Right lobe of liver (tissue), 6 donors: ENCODE measurements at regions not wholly inside any gene's neighbourhood (a gene's known extent, or its start where the extent isn't known, plus 50 kb on each side); places are given as distances from the start of the nearest gene placed in this dataset.

Experiments used
- ATAC-seq, 4 donors: fragments of 200-7000 bp; cut with Tn5 transposase; one replicate each; pipeline ENCODE4 v1.9.1; 2020; ENCODE audit warnings: mild to moderate bottlenecking in 4 of 4, moderate library complexity in 4 of 4
- DNase-seq, 3 donors: peaks; one replicate each; pipeline ENCODE4 v3.0.0-alpha.2; 2020
- H3K27ac ChIP-seq, 3 donors: fragments of 200-600 bp; one replicate each; pipeline ENCODE4 v1.8.0; 2022
- H3K27me3 ChIP-seq, 2 donors: fragments of 200-600 bp; one replicate each; pipeline ENCODE4 v1.8.0; 2022
- H3K36me3 ChIP-seq, 4 donors: fragments of 200-600 bp; sonication (generic) in 1 of 4; one replicate each; pipeline versions ENCODE4 v1.5.1 to v1.8.0; 2017 to 2022; ENCODE audit warnings: control low read depth in 1 of 4
- H3K4me1 ChIP-seq, 4 donors: fragments of 200-600 bp; sonication (generic) in 1 of 4; one replicate each; pipeline versions ENCODE4 v1.5.1 to v1.8.0; 2017 to 2022; ENCODE audit warnings: control low read depth in 1 of 4
- H3K4me3 ChIP-seq, 3 donors: fragments of 200-600 bp; one replicate each; pipeline ENCODE4 v1.8.0; 2022
- H3K9me3 ChIP-seq, 4 donors: fragments of 200-600 bp; sonication (generic) in 1 of 4; one replicate each; pipeline versions ENCODE4 v1.5.1 to v1.8.0; 2017 to 2022; ENCODE audit warnings: control low read depth in 1 of 4
- CTCF ChIP-seq, 4 donors: fragments of 200-600 bp in 3 of 4; fragments of 450-650 bp in 1 of 4; IDR thresholded peaks; one replicate each; pipeline versions ENCODE4 v1.5.1 to v1.8.0; 2016 to 2022; ENCODE audit warnings: antibody characterized with exemption in 4 of 4, mild to moderate bottlenecking in 2 of 4
- POLR2A ChIP-seq: fragments of 450-650 bp; IDR thresholded peaks from one replicate; pipeline ENCODE4 v1.6.1; 2017; ENCODE audit warnings: antibody characterized with exemption, mild to moderate bottlenecking
- WGBS: methylation state at CpG from one replicate; pipeline ENCODE4 v1.1.6; 2018; ENCODE audit warnings: low coverage, low lambda C conversion rate; ENCODE audit not compliant: insufficient coverage; ENCODE audit errors: missing lambda C conversion rate; 5-methylcytosine and 5-hydroxymethylcytosine counted together
- intact Hi-C, 2 donors: fragments of 100-400 bp; cut with DNase I; formaldehyde crosslinking; loops; one replicate each; pipeline versions ENCODE4 v1.11.2 to v1.14.1; 2022
- donor health status: DM: no; HTN: yes; CAD: no.
- donor health status: DM: no; HTN: no; CAD: no.
- donor health status: DM: no; HTN: no; CAD: no.
- donor health status: DM: no; HTN: yes; CAD: no.
- donor health status: DM: no; HTN: yes; CAD: no.

DNA sequence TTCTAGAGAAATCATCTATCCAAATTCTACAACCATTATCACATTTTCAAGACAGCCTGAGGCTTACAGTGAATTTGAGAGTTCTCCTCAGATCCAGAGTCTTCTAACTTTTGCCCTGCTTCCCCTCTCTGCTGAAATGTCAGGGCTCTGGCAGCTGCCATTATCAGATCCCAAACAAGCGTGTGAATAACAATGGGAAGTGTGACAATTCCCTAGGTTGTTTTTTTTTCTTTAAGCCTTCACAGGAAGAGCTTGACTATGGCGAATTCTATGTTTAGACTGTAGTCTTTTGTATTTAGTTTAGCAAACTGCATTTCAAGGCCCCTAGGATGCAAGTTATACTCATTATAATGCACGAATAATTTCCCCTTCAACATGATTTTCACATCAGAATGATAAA, 61.3 kb upstream of the KDR start:
- ATAC-seq (peak in 3 of 4 donors; percentile 16 to 66 (median 56)), DNase-seq (no peak)
- TF ChIP-seq POLR2A (no peak), CTCF (IDR thresholded peaks at IDR 0.05) (no peak)
- Histone ChIP-seq H3K9me3 (no peaks in the 10 kb centered on the region), H3K27ac (no peak overlapping the region), H3K27me3 (no peaks in the 10 kb centered on the region), H3K4me1 (no peaks in the 10 kb centered on the region), H3K36me3 (no peaks in the 10 kb centered on the region), H3K4me3 (no peak overlapping the region)
- intact Hi-C loops = no loop called here
- WGBS = 15% methylated on average over 3 of the region's 3 CpGs

DNA sequence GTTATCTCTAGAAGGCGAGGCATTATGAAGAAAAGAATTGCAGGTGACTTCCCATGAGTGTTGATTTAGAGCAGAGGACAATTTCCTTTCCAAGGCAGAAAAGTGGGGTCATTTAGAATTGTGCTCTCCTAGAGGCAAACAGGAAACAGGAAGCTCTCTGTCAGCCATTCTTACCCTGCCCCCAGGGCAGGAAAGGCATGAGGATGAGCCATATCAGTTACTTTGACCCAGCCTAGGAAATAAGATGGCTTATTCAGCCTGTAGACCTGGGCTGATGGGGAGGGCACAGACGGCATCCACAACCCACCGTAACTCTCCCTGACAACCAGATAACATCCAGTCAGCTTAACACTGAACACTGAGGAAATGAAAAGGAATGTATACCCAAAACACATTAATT, 88.8 kb upstream of the KDR start:
- TF ChIP-seq CTCF (IDR thresholded peaks at IDR 0.05) = no peak
- no peak for TF ChIP-seq POLR2A
- no peaks in the 10 kb centered on the region for H3K4me1 ChIP-seq
- H3K27me3 ChIP-seq = no peaks in the 10 kb centered on the region
- H3K36me3 ChIP-seq = no peaks in the 10 kb centered on the region
- no peak overlapping the region for H3K27ac ChIP-seq
- ATAC-seq = peak; percentile 80 to 91 (median 89)
- no peaks in the 10 kb centered on the region for H3K9me3 ChIP-seq
- 30% methylated on average over 3 of the region's 3 CpGs for WGBS
- intact Hi-C loops = no loop called here
- H3K4me3 ChIP-seq = no peak overlapping the region
- DNase-seq = no peak

GRCh38 chr4:55215087-55215486, 89.7 kb upstream of the KDR start:
- Histone ChIP-seq H3K36me3 (no peaks in the 10 kb centered on the region), H3K4me3 (no peak overlapping the region), H3K9me3 (no peaks in the 10 kb centered on the region), H3K27me3 (no peaks in the 10 kb centered on the region), H3K27ac (no peak overlapping the region), H3K4me1 (no peaks in the 10 kb centered on the region)
- ATAC-seq (no peak), DNase-seq (no peak)
- intact Hi-C loops = no loop called here
- TF ChIP-seq CTCF (IDR thresholded peaks at IDR 0.05) = no peak
- no peak for TF ChIP-seq POLR2A
- 33% methylated on average over 1 of the region's 1 CpG for WGBS

GRCh38 chr4:55216863-55217635, 91.7 kb upstream of the KDR start:
- 36% methylated on average over 4 of the region's 4 CpGs for WGBS
- H3K27me3 ChIP-seq = no peaks in the 10 kb centered on the region
- no peaks in the 10 kb centered on the region for H3K9me3 ChIP-seq
- no peaks in the 10 kb centered on the region for H3K4me1 ChIP-seq
- H3K36me3 ChIP-seq = no peaks in the 10 kb centered on the region
- no peak overlapping the region for H3K4me3 ChIP-seq
- no peak for ATAC-seq
- intact Hi-C loops = no loop called here
- TF ChIP-seq CTCF (IDR thresholded peaks at IDR 0.05) (no peak), POLR2A (no peak)
- no peak for DNase-seq
- no peak overlapping the region for H3K27ac ChIP-seq
